ENCODE measurements at regions not wholly inside any gene's neighbourhood (a gene's known extent, or its start where the extent isn't known, plus 50 kb on each side); places are given as distances from the start of the nearest gene placed in this dataset.

GRCh38 chr2:6692056-6692455 is 173.7 kb downstream of the CMPK2 start:
- Histone ChIP-seq H3K4me1 (no peaks in the 10 kb centered on the region), H3K27ac (no peak overlapping the region), H3K4me3 (no peak overlapping the region), H3K9me3 (peaks cover 0 to 15% (median 4%) of the 10 kb centered on the region in 8 donors), H3K36me3 (no peaks in the 10 kb centered on the region), H3K27me3 (replicated peaks in 1 of 7) (no peaks in the 10 kb centered on the region)
- intact Hi-C loops (cut with DNase I; ENCODE audit: low total_unique reads) = no loop called here
- TF ChIP-seq, protein P1, sequence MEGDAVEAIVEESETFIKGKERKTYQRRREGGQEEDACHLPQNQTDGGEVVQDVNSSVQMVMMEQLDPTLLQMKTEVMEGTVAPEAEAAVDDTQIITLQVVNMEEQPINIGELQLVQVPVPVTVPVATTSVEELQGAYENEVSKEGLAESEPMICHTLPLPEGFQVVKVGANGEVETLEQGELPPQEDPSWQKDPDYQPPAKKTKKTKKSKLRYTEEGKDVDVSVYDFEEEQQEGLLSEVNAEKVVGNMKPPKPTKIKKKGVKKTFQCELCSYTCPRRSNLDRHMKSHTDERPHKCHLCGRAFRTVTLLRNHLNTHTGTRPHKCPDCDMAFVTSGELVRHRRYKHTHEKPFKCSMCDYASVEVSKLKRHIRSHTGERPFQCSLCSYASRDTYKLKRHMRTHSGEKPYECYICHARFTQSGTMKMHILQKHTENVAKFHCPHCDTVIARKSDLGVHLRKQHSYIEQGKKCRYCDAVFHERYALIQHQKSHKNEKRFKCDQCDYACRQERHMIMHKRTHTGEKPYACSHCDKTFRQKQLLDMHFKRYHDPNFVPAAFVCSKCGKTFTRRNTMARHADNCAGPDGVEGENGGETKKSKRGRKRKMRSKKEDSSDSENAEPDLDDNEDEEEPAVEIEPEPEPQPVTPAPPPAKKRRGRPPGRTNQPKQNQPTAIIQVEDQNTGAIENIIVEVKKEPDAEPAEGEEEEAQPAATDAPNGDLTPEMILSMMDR (IDR thresholded peaks at IDR 0.05 in 8 of 11, conservative IDR thresholded peaks at IDR 0.05 in 3 of 11) = no peak
- no peak for TF ChIP-seq POLR2AphosphoS5 (IDR thresholded peaks at IDR 0.05)
- no peak for TF ChIP-seq POLR2A (IDR thresholded peaks at IDR 0.05)
- WGBS, 5 donors = 64 to 84% (median 72%) methylated on average over 5 of the region's 5 CpGs
- no peak for DNase-seq

DNA sequence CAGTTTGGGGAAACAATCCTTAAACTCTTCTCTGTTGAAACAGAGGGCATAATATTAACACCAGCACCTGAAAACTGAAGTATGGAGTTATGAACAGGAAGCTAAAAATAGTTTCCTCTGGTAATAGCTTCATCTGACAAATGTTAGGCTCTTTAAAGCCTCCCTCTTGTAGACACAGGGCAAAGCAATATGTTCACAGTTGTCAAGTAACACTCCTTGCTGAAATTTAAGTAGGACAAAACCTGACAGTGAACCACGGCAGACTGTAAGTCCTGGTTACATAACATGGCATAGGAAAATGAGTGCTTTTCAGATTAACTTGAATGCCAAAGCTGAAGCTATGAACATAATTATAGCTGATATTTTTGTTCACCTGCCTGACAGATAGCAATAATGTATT is 172.9 kb downstream of the CMPK2 start:
- intact Hi-C loops (cut with DNase I; ENCODE audit: low total_unique reads) = no loop called here
- Histone ChIP-seq H3K27ac (no peak overlapping the region), H3K4me1 (no peaks in the 10 kb centered on the region), H3K4me3 (no peak overlapping the region), H3K27me3 (replicated peaks in 1 of 7) (no peaks in the 10 kb centered on the region), H3K9me3 (peaks cover 0 to 7% (median 0%) of the 10 kb centered on the region in 8 donors), H3K36me3 (no peaks in the 10 kb centered on the region)
- no peak for DNase-seq
- 67 to 85% (median 82%) methylated on average over 1 of the region's 1 CpG for WGBS, 5 donors
- no peak for TF ChIP-seq POLR2A (IDR thresholded peaks at IDR 0.05)
- TF ChIP-seq, protein P1 (IDR thresholded peaks at IDR 0.05 in 8 of 11, conservative IDR thresholded peaks at IDR 0.05 in 3 of 11) = no peak
- TF ChIP-seq POLR2AphosphoS5 (IDR thresholded peaks at IDR 0.05) = no peak

GRCh38 chr2:6694555-6694954 is 171.2 kb downstream of the CMPK2 start:
- Histone ChIP-seq H3K27me3 (replicated peaks in 1 of 7) (no peaks in the 10 kb centered on the region), H3K4me1 (no peaks in the 10 kb centered on the region), H3K27ac (no peak overlapping the region), H3K9me3 (no peaks in the 10 kb centered on the region), H3K36me3 (no peaks in the 10 kb centered on the region), H3K4me3 (no peak overlapping the region)
- DNase-seq = no peak
- TF ChIP-seq POLR2A (IDR thresholded peaks at IDR 0.05) (no peak), POLR2AphosphoS5 (IDR thresholded peaks at IDR 0.05) (no peak)
- TF ChIP-seq, protein P1 (IDR thresholded peaks at IDR 0.05 in 8 of 11, conservative IDR thresholded peaks at IDR 0.05 in 3 of 11) = no peak
- intact Hi-C loops (cut with DNase I; ENCODE audit: low total_unique reads) = no loop called here
- 71 to 91% (median 79%) methylated on average over 6 of the region's 6 CpGs for WGBS, 5 donors

- H3K4me1 ChIP-seq = no peaks in the 10 kb centered on the region
- intact Hi-C loops (cut with DNase I; ENCODE audit: low total_unique reads) = no loop called here
- no peaks in the 10 kb centered on the region for H3K36me3 ChIP-seq
- TF ChIP-seq, protein P1 (IDR thresholded peaks at IDR 0.05 in 8 of 11, conservative IDR thresholded peaks at IDR 0.05 in 3 of 11) = no peak
- no peak for TF ChIP-seq POLR2A (IDR thresholded peaks at IDR 0.05)
- no peak for TF ChIP-seq POLR2AphosphoS5 (IDR thresholded peaks at IDR 0.05)
- DNase-seq = no peak
- peaks cover 4 to 32% (median 21%) of the 10 kb centered on the region in 8 donors for H3K9me3 ChIP-seq
- no peak overlapping the region for H3K27ac ChIP-seq
- no peak overlapping the region for H3K4me3 ChIP-seq
- WGBS, 5 donors = 62 to 74% (median 72%) methylated on average over 6 of the region's 6 CpGs
- H3K27me3 ChIP-seq (replicated peaks in 1 of 7) = no peaks in the 10 kb centered on the region
Observed at GRCh38 chr2:6700335-6700734, 165.4 kb downstream of the CMPK2 start.

Measured in spleen (tissue), 11 donors.